Ovary (tissue), 3 donors: ENCODE measurements at regions not wholly inside any gene's neighbourhood (a gene's known extent, or its start where the extent isn't known, plus 50 kb on each side); places are given as distances from the start of the nearest gene placed in this dataset.

ENCODE experiments used
- POLR2A ChIP-seq: fragments of 450-650 bp; IDR thresholded peaks from one replicate; pipeline ENCODE4 v1.6.1; 2017; ENCODE audit warnings: antibody characterized with exemption, mild to moderate bottlenecking, moderate library complexity
- TF ChIP-seq, protein P1 (sequence below), 3 donors: fragments of 450-650 bp in 2 of 3; fragments of 200-600 bp in 1 of 3; IDR thresholded peaks; one replicate each; pipeline versions ENCODE4 v1.5.1 to v1.8.0; 2016 to 2022; ENCODE audit warnings: antibody characterized with exemption in 3 of 3, mild to moderate bottlenecking in 1 of 3
- donor health status: DM: no; HTN: no; CAD: no.

DNA sequence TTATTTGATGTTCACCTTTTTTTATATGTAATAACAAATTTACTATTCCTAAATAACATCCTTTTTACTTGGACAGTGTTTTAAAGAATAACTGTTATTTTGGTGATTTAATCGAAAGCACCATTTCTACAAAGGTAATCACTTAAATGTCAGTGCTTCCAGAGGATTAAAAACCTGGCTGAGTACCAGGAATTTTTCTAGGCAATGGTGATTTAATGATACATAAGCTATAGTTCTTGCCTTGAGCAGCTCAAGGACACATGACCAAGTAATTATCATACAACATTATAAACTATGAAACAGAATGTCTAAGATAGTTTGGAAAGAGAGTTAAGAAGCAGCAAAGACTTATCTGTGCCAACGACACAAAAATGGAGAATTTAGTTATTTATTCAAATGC, 1291.9 kb upstream of the TENM3 start:
- TF ChIP-seq, protein P1, sequence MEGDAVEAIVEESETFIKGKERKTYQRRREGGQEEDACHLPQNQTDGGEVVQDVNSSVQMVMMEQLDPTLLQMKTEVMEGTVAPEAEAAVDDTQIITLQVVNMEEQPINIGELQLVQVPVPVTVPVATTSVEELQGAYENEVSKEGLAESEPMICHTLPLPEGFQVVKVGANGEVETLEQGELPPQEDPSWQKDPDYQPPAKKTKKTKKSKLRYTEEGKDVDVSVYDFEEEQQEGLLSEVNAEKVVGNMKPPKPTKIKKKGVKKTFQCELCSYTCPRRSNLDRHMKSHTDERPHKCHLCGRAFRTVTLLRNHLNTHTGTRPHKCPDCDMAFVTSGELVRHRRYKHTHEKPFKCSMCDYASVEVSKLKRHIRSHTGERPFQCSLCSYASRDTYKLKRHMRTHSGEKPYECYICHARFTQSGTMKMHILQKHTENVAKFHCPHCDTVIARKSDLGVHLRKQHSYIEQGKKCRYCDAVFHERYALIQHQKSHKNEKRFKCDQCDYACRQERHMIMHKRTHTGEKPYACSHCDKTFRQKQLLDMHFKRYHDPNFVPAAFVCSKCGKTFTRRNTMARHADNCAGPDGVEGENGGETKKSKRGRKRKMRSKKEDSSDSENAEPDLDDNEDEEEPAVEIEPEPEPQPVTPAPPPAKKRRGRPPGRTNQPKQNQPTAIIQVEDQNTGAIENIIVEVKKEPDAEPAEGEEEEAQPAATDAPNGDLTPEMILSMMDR (IDR thresholded peaks at IDR 0.05): no peak
- TF ChIP-seq POLR2A: no peak
